ENCODE measurements at regions not wholly inside any gene's neighbourhood (a gene's known extent, or its start where the extent isn't known, plus 50 kb on each side); places are given as distances from the start of the nearest gene placed in this dataset.

GRCh38 chr13:60230593-60230992 is 66.9 kb upstream of the DIAPH3 start:
- TF ChIP-seq, protein P1, sequence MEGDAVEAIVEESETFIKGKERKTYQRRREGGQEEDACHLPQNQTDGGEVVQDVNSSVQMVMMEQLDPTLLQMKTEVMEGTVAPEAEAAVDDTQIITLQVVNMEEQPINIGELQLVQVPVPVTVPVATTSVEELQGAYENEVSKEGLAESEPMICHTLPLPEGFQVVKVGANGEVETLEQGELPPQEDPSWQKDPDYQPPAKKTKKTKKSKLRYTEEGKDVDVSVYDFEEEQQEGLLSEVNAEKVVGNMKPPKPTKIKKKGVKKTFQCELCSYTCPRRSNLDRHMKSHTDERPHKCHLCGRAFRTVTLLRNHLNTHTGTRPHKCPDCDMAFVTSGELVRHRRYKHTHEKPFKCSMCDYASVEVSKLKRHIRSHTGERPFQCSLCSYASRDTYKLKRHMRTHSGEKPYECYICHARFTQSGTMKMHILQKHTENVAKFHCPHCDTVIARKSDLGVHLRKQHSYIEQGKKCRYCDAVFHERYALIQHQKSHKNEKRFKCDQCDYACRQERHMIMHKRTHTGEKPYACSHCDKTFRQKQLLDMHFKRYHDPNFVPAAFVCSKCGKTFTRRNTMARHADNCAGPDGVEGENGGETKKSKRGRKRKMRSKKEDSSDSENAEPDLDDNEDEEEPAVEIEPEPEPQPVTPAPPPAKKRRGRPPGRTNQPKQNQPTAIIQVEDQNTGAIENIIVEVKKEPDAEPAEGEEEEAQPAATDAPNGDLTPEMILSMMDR (conservative IDR thresholded peaks at IDR 0.05; ENCODE audit: low read depth, low read length) = no peak
- TF ChIP-seq MXI1 (IDR thresholded peaks at IDR 0.05; ENCODE audit: borderline replicate concordance, low read depth, low read length) (no peak), POLR2A (IDR thresholded peaks at IDR 0.05; ENCODE audit: low read depth, low read length) (no peak), USF2 (IDR thresholded peaks at IDR 0.05; ENCODE audit: low read depth, low read length) (no peak), ELK1 (IDR thresholded peaks at IDR 0.05; ENCODE audit: borderline replicate concordance, low read depth, low read length) (no peak), RFX5 (IDR thresholded peaks at IDR 0.05; ENCODE audit: low read depth, low read length) (no peak), MAZ (IDR thresholded peaks at IDR 0.05; ENCODE audit: borderline replicate concordance, low read depth, low read length) (no peak), FOS (IDR thresholded peaks at IDR 0.05; ENCODE audit: low read depth, low read length) (no peak), RCOR1 (IDR thresholded peaks at IDR 0.05; ENCODE audit: insufficient replicate concordance, low read length) (no peak), RAD21 (IDR thresholded peaks at IDR 0.05; ENCODE audit: low read length) (no peak), MAFK (IDR thresholded peaks at IDR 0.05; ENCODE audit: low read depth, low read length) (no peak), CEBPB (IDR thresholded peaks at IDR 0.05; ENCODE audit: low read depth, low read length) (no peak), NFE2L2 (IDR thresholded peaks at IDR 0.05; ENCODE audit: low read depth, low read length) (no peak)

Data from IMR-90 (cell line).